IMR-90 (cell line): ENCODE measurements at regions not wholly inside any gene's neighbourhood (a gene's known extent, or its start where the extent isn't known, plus 50 kb on each side); places are given as distances from the start of the nearest gene placed in this dataset.

Experiments used
- ATAC-seq: fragments of 200-7000 bp; cut with Tn5 transposase; 2 replicates; pipeline ENCODE4 v1.9.1; 2020; ENCODE audit warnings: low read depth, mild to moderate bottlenecking, moderate library complexity
- BruUV-seq: library from RNA; stranded (reverse); fragments of 400-500 nt; replicated peaks from 2 replicates; lab custom pipeline; 2021; lab: Mats Ljungman, UMichigan
- CTCF ChIA-PET: fragments of 300-600 bp; formaldehyde crosslinking; extraction: SDS; loops from one replicate; lab custom pipeline; 2021; ENCODE audit warnings: antibody characterized with exemption; lab: Yijun Ruan, JAX
- POLR2A ChIA-PET: fragments of 300-600 bp; sonication (Branson Sonifier 250); formaldehyde crosslinking; loops from one replicate; lab custom pipeline; 2022; ENCODE audit warnings: antibody characterized with exemption; ENCODE audit not compliant: unreplicated experiment; lab: Charles Lee
- DNase-seq: peaks from one replicate; pipeline ENCODE4 v3.0.0; 2013
- H2AFZ ChIP-seq: replicated peaks from 2 replicates; pipeline ENCODE3; 2013; ENCODE audit warnings: low read length, mild to moderate bottlenecking; ENCODE audit not compliant: poor library complexity
- H2AK5ac ChIP-seq: 2 replicates; pipeline ENCODE4 v1.6.1; 2013; ENCODE audit warnings: low read depth, low read length, inconsistent platforms
- H2AK9ac ChIP-seq: replicated peaks from 2 replicates; pipeline ENCODE3; 2013; ENCODE audit warnings: mild to moderate bottlenecking, low read depth, low read length, moderate library complexity; ENCODE audit not compliant: poor library complexity
- H2BK120ac ChIP-seq: 2 replicates; pipeline ENCODE4 v1.6.1; 2013; ENCODE audit warnings: low read depth, low read length, inconsistent platforms
- H2BK15ac ChIP-seq: 3 replicates; pipeline ENCODE4 v1.6.1; 2013; ENCODE audit warnings: low read depth, low read length, inconsistent platforms
- H2BK20ac ChIP-seq: 2 replicates; pipeline ENCODE4 v1.6.1; 2013; ENCODE audit warnings: low read depth, mild to moderate bottlenecking, inconsistent platforms, low read length, moderate library complexity
- H2BK5ac ChIP-seq: 2 replicates; pipeline ENCODE4 v1.6.1; 2013; ENCODE audit warnings: mild to moderate bottlenecking, low read depth, low read length, inconsistent platforms; ENCODE audit not compliant: poor library complexity, severe bottlenecking
- H3K14ac ChIP-seq: replicated peaks from 2 replicates; pipeline ENCODE4 v1.6.1; 2013; ENCODE audit warnings: low read depth, low read length, inconsistent platforms
- H3K18ac ChIP-seq: 2 replicates; pipeline ENCODE4 v1.6.1; 2013; ENCODE audit warnings: low read depth, low read length, control low read depth
- H3K23ac ChIP-seq: 2 replicates; pipeline ENCODE4 v1.6.1; 2013; ENCODE audit warnings: low read depth, low read length, inconsistent platforms
- H3K27ac ChIP-seq: 2 replicates; pipeline ENCODE4 v1.5.1; 2013; ENCODE audit warnings: mild to moderate bottlenecking, control low read depth, low read length; ENCODE audit not compliant: insufficient read depth
- H3K27me3 ChIP-seq: 2 replicates; pipeline ENCODE4 v1.6.1; 2013; ENCODE audit warnings: low read length; ENCODE audit not compliant: control insufficient read depth, insufficient read depth
- H3K36me3 ChIP-seq: 2 replicates; pipeline ENCODE4 v1.6.1; 2013; ENCODE audit warnings: low read length, mixed read lengths; ENCODE audit not compliant: control insufficient read depth, insufficient read depth
- H3K4ac ChIP-seq: 2 replicates; pipeline ENCODE4 v1.6.1; 2013; ENCODE audit warnings: low read depth, low read length, inconsistent platforms
- H3K4me1 ChIP-seq: 2 replicates; pipeline ENCODE4 v1.6.1; 2013; ENCODE audit warnings: low read length, mixed read lengths; ENCODE audit not compliant: control insufficient read depth, insufficient read depth
- H3K4me2 ChIP-seq: 2 replicates; pipeline ENCODE4 v1.6.1; 2013; ENCODE audit warnings: low read depth, mild to moderate bottlenecking, control low read depth, low read length, moderate library complexity
- H3K4me3 ChIP-seq: 2 replicates; pipeline ENCODE4 v1.5.1; 2013; ENCODE audit warnings: low read depth, mild to moderate bottlenecking, control low read depth, low read length, moderate library complexity; ENCODE audit not compliant: insufficient read depth
- H3K56ac ChIP-seq: 2 replicates; pipeline ENCODE4 v1.6.1; 2013; ENCODE audit warnings: low read length, inconsistent platforms; ENCODE audit not compliant: insufficient read depth; ENCODE audit errors: extremely low read depth
- H3K79me1 ChIP-seq, 2 experiments: 2 replicates each; pipeline ENCODE4 v1.6.1; 2013; ENCODE audit warnings: low read length in 2 of 2, inconsistent platforms in 1 of 2, low read depth in 1 of 2
- H3K9ac ChIP-seq: 2 replicates; pipeline ENCODE4 v1.6.1; 2013; ENCODE audit warnings: low read depth, low read length, control low read depth
- H3K9me1 ChIP-seq: 2 replicates; pipeline ENCODE4 v1.6.1; 2013; ENCODE audit warnings: low read length, inconsistent platforms; ENCODE audit not compliant: insufficient read depth
- H3K9me3 ChIP-seq: 2 replicates; pipeline ENCODE4 v1.6.1; 2013; ENCODE audit warnings: low read length; ENCODE audit not compliant: control insufficient read depth, insufficient read depth
- H4K20me1 ChIP-seq: 2 replicates; pipeline ENCODE4 v1.6.1; 2013; ENCODE audit warnings: low read length, inconsistent platforms; ENCODE audit not compliant: insufficient read depth
- H4K5ac ChIP-seq: 2 replicates; pipeline ENCODE4 v1.6.1; 2013; ENCODE audit warnings: mild to moderate bottlenecking, low read depth, low read length, control low read depth
- H4K8ac ChIP-seq, 2 experiments: 2 replicates each; pipeline ENCODE4 v1.6.1; 2013; ENCODE audit warnings: low read depth in 2 of 2, low read length in 2 of 2, control low read depth in 1 of 2, inconsistent platforms in 1 of 2
- H4K91ac ChIP-seq: 2 replicates; pipeline ENCODE4 v1.6.1; 2013; ENCODE audit warnings: low read depth, low read length, inconsistent platforms; ENCODE audit not compliant: insufficient read depth
- CEBPB ChIP-seq: IDR thresholded peaks from 2 replicates; pipeline ENCODE4 v1.6.1; 2012; ENCODE audit warnings: low read depth, low read length, improper control_type of control experiment
- CHD1 ChIP-seq: IDR thresholded peaks from 2 replicates; pipeline ENCODE4 v1.6.1; 2012; ENCODE audit warnings: low read depth, low read length, improper control_type of control experiment
- FOS ChIP-seq: fragments of 150-350 bp; IDR thresholded peaks from 2 replicates; pipeline ENCODE4 v1.6.1; 2016; ENCODE audit warnings: low read depth, low read length
- MAFK ChIP-seq: IDR thresholded peaks from 2 replicates; pipeline ENCODE4 v1.6.1; 2012; ENCODE audit warnings: low read depth, low read length, improper control_type of control experiment
- MAZ ChIP-seq: IDR thresholded peaks from 2 replicates; pipeline ENCODE4 v1.6.1; 2012; ENCODE audit warnings: low read depth, mild to moderate bottlenecking, low read length, improper control_type of control experiment, moderate library complexity, borderline replicate concordance
- MXI1 ChIP-seq: IDR thresholded peaks from 2 replicates; pipeline ENCODE4 v1.6.1; 2012; ENCODE audit warnings: low read depth, mild to moderate bottlenecking, low read length, moderate library complexity, borderline replicate concordance
- NFE2L2 ChIP-seq: fragments of 150-350 bp; IDR thresholded peaks from 2 replicates; pipeline ENCODE4 v1.6.1; 2016; ENCODE audit warnings: low read depth, mild to moderate bottlenecking, low read length
- POLR2A ChIP-seq: IDR thresholded peaks from 2 replicates; pipeline ENCODE4 v1.6.1; 2012; ENCODE audit warnings: mild to moderate bottlenecking, low read depth, low read length
- RAD21 ChIP-seq: IDR thresholded peaks from 2 replicates; pipeline ENCODE4 v1.6.1; 2012; ENCODE audit warnings: low read length, improper control_type of control experiment
- RCOR1 ChIP-seq: IDR thresholded peaks from 2 replicates; pipeline ENCODE4 v1.6.1; 2012; ENCODE audit warnings: mild to moderate bottlenecking, low read length, improper control_type of control experiment; ENCODE audit not compliant: insufficient replicate concordance
- RFX5 ChIP-seq: IDR thresholded peaks from 2 replicates; pipeline ENCODE4 v1.8.0; 2012; ENCODE audit warnings: low read depth, mild to moderate bottlenecking, low read length, moderate library complexity
- USF2 ChIP-seq: fragments of 150-350 bp; IDR thresholded peaks from 2 replicates; pipeline ENCODE4 v1.6.1; 2017; ENCODE audit warnings: mild to moderate bottlenecking, antibody characterized with exemption, low read length, low read depth
- WGBS, 2 experiments: methylation state at CpG; one replicate each; pipeline versions ENCODE4 v1.1.5 to v1.1.7; 2013; ENCODE audit warnings: missing lambda C conversion rate in 2 of 2; ENCODE audit not compliant: insufficient read length in 1 of 2; ENCODE audit errors: extremely low coverage in 2 of 2; 5-methylcytosine and 5-hydroxymethylcytosine counted together
- dilution Hi-C: fragments of 300-500 bp; cut with HindIII; formaldehyde crosslinking; loops from one replicate; pipeline ENCODE4 v1.14.3; 2018; ENCODE audit warnings: low sequenced_read_pairs; ENCODE audit not compliant: unreplicated experiment
- in situ Hi-C: fragments of 300-500 bp; cut with MboI; formaldehyde crosslinking; loops from 3 replicates; pipeline ENCODE4 v1.14.3; 2019; ENCODE audit warnings: low sequenced_read_pairs, inconsistent platforms, mixed read lengths
- intact Hi-C: fragments of 100-400 bp; cut with micrococcal nuclease; formaldehyde crosslinking; loops from 2 replicates; pipeline ENCODE4 v1.10.0; 2022
- TF ChIP-seq, protein P1 (sequence below): fragments of 150-350 bp; IDR thresholded peaks from 2 replicates; pipeline ENCODE4 v1.6.1; 2016; ENCODE audit warnings: low read depth, mild to moderate bottlenecking, low read length, moderate library complexity, borderline replicate concordance

DNA sequence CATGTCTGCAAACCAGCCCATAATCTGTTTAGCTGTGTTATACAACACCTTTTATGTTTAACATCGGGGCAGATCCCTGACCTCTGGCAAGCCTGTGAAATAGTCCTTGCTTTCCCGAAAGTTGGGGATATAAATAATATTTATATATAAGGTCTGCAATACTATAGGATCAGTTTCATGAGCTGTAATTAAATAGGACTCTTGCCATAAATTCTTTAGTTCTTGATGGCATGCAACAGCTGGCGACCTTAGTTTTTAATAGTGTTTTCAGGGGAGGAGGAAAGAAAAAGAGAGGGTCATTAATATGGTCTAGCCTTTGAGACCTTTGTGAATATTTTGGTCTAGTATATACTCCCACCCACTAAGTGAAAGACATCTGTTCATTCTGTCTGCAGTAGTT lies 166.5 kb downstream of the MTX2 start:
- TF ChIP-seq USF2 (no peak), FOS (no peak), CEBPB (no peak), POLR2A (no peak), RCOR1 (no peak), MXI1 (no peak), RFX5 (no peak), MAZ (no peak), MAFK (no peak), RAD21 (no peak), CHD1 (no peak), NFE2L2 (no peak)
- TF ChIP-seq, protein P1, sequence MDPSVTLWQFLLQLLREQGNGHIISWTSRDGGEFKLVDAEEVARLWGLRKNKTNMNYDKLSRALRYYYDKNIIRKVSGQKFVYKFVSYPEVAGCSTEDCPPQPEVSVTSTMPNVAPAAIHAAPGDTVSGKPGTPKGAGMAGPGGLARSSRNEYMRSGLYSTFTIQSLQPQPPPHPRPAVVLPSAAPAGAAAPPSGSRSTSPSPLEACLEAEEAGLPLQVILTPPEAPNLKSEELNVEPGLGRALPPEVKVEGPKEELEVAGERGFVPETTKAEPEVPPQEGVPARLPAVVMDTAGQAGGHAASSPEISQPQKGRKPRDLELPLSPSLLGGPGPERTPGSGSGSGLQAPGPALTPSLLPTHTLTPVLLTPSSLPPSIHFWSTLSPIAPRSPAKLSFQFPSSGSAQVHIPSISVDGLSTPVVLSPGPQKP = no peak
- H3K27ac ChIP-seq = no peak overlapping the region
- H3K9ac ChIP-seq = no peak overlapping the region
- H3K4me3 ChIP-seq = no peak overlapping the region
- no peak for DNase-seq
- no peak overlapping the region for H2AK5ac ChIP-seq
- H2BK20ac ChIP-seq = no peak overlapping the region
- no peak overlapping the region for H3K18ac ChIP-seq
- no TSS peak for BruUV-seq
- ChIA-PET POLR2A (no interaction called here), CTCF (interaction anchor here (1.2 kb wide), 2 partner anchors 15 to 18 kb away, joined by 3 to 4 read pairs; no protein-coding TSS in a partner anchor)
- dilution Hi-C loops = no loop called here
- no CpG with 5 or more reads among the region's 3 CpGs for WGBS, 2 experiments
- H4K20me1 ChIP-seq = no peaks in the 10 kb centered on the region
- H3K23ac ChIP-seq = no peak overlapping the region
- in situ Hi-C loops = no loop called here
- no peak overlapping the region for H3K4me2 ChIP-seq
- no peak overlapping the region for H4K8ac ChIP-seq
- no peaks in the 10 kb centered on the region for H3K9me1 ChIP-seq
- no peaks in the 10 kb centered on the region for H3K79me1 ChIP-seq
- no peak overlapping the region for H2BK5ac ChIP-seq
- H3K4me1 ChIP-seq = no peaks in the 10 kb centered on the region
- H3K56ac ChIP-seq = no peak overlapping the region
- no peak overlapping the region for H2AK9ac ChIP-seq
- no peak overlapping the region for H2BK15ac ChIP-seq
- H4K5ac ChIP-seq = no peak overlapping the region
- no peaks in the 10 kb centered on the region for H3K36me3 ChIP-seq
- no peak overlapping the region for H2BK120ac ChIP-seq
- no peaks in the 10 kb centered on the region for H3K9me3 ChIP-seq
- H3K27me3 ChIP-seq = no peaks in the 10 kb centered on the region
- H3K4ac ChIP-seq = no peak overlapping the region
- no peak; the same call in 1 of the 2 replicates for ATAC-seq
- intact Hi-C loops = no loop called here
- no peak overlapping the region for H4K91ac ChIP-seq
- no peak overlapping the region for H2AFZ ChIP-seq
- H3K14ac ChIP-seq = no peak overlapping the region
